SK-N-SH (cell line): ENCODE measurements at regions not wholly inside any gene's neighbourhood (a gene's known extent, or its start where the extent isn't known, plus 50 kb on each side); places are given as distances from the start of the nearest gene placed in this dataset.

Experiments
- CTCF ChIA-PET: fragments of 300-600, 350-600 bp; formaldehyde crosslinking; extraction: SDS; loops from one replicate; lab custom pipeline; 2021; lab: Yijun Ruan, JAX
- POLR2A ChIA-PET: fragments of 350-600 bp; sonication (Branson Sonifier 250); formaldehyde crosslinking; extraction: SDS; loops from one replicate; lab custom pipeline; 2020; ENCODE audit warnings: antibody characterized with exemption, inconsistent platforms; lab: Yijun Ruan, JAX
- DNase-seq: peaks from one replicate; pipeline ENCODE4 v3.0.0; 2012
- H2AFZ ChIP-seq: fragments of 200-600 bp; sonication (generic); 2 replicates; pipeline ENCODE4 v1.8.1; 2016; ENCODE audit warnings: antibody characterized with exemption, mild to moderate bottlenecking, low read depth
- H3F3A ChIP-seq: fragments of 200-600 bp; sonication (generic); replicated peaks from 2 replicates; pipeline ENCODE3; 2016; ENCODE audit warnings: antibody characterized with exemption, mild to moderate bottlenecking; ENCODE audit not compliant: insufficient read depth
- H3K27ac ChIP-seq, 2 experiments: fragments of 200-500 bp in 1 of 2; fragments of 200-600 bp in 1 of 2; sonication (Bioruptor generic) in 1 of 2; sonication (generic), shearing (Covaris generic) in 1 of 2; 2 replicates each; pipeline versions ENCODE4 v1.5.1 to v1.6.1; 2014 to 2016; ENCODE audit warnings: low read depth in 2 of 2, inconsistent platforms in 1 of 2, low read length in 1 of 2, mild to moderate bottlenecking in 1 of 2, mixed read lengths in 1 of 2
- H3K27me3 ChIP-seq: fragments of 200-600 bp; sonication (generic), shearing (Covaris generic); 2 replicates; pipeline ENCODE4 v1.6.1; 2016; ENCODE audit warnings: mixed run types; ENCODE audit not compliant: insufficient read depth
- H3K36me3 ChIP-seq, 2 experiments: fragments of 200-500 bp in 1 of 2; fragments of 200-600 bp in 1 of 2; sonication (Bioruptor generic) in 1 of 2; sonication (generic) in 1 of 2; replicated peaks in 1 of 2; 2 replicates each; pipeline versions ENCODE3 to v1.5.1; 2014 to 2016; ENCODE audit warnings: low read length in 1 of 2, mild to moderate bottlenecking in 1 of 2; ENCODE audit not compliant: insufficient read depth in 2 of 2, control insufficient read depth in 1 of 2
- H3K4me1 ChIP-seq, 2 experiments: fragments of 200-500 bp in 1 of 2; fragments of 200-600 bp in 1 of 2; sonication (Bioruptor generic) in 1 of 2; sonication (generic), shearing (Covaris generic) in 1 of 2; 2 replicates each; pipeline versions ENCODE4 v1.5.1 to v1.6.1; 2014 to 2016; ENCODE audit warnings: low read depth in 1 of 2, low read length in 1 of 2, mixed run types in 1 of 2; ENCODE audit not compliant: insufficient read depth in 2 of 2, control insufficient read depth in 1 of 2
- H3K4me2 ChIP-seq: fragments of 200-600 bp; sonication (generic), shearing (Covaris generic); 2 replicates; pipeline ENCODE4 v1.6.1; 2017; ENCODE audit warnings: mixed run types
- H3K4me3 ChIP-seq, 2 experiments: fragments of 200-500 bp in 1 of 2; fragments of 200-600 bp in 1 of 2; sonication (Bioruptor generic) in 1 of 2; sonication (generic), shearing (Covaris generic) in 1 of 2; 2 replicates each; pipeline versions ENCODE4 v1.5.1 to v1.8.1; 2014 to 2016; ENCODE audit warnings: low read depth in 2 of 2, inconsistent platforms in 1 of 2, low read length in 1 of 2, mild to moderate bottlenecking in 1 of 2, mixed read lengths in 1 of 2, moderate library complexity in 1 of 2
- H3K79me2 ChIP-seq: fragments of 200-600 bp; sonication (generic); 2 replicates; pipeline ENCODE4 v1.8.1; 2017; ENCODE audit warnings: mild to moderate bottlenecking; ENCODE audit not compliant: insufficient read depth
- H3K9ac ChIP-seq: fragments of 200-600 bp; sonication (generic); 2 replicates; pipeline ENCODE4 v1.6.1; 2017; ENCODE audit warnings: mixed run types
- H3K9me2 ChIP-seq: fragments of 200-600 bp; sonication (generic); 2 replicates; pipeline ENCODE4 v1.6.1; 2017; ENCODE audit warnings: mixed run types
- H3K9me3 ChIP-seq: fragments of 200-600 bp; sonication (generic); 2 replicates; pipeline ENCODE4 v1.6.1; 2017; ENCODE audit warnings: mixed run types, mild to moderate bottlenecking, moderate library complexity
- H4K20me1 ChIP-seq: fragments of 200-600 bp; sonication (generic); 2 replicates; pipeline ENCODE4 v1.6.1; 2017; ENCODE audit warnings: mild to moderate bottlenecking, mixed run types; ENCODE audit not compliant: insufficient read depth
- CHD2 ChIP-seq: fragments of 150-350 bp; IDR thresholded peaks from 2 replicates; pipeline ENCODE4 v1.6.1; 2018; ENCODE audit warnings: low read length; ENCODE audit not compliant: partially characterized antibody
- EP300 ChIP-seq, 2 experiments: IDR thresholded peaks; 2 replicates each; pipeline versions ENCODE4 v1.4.0 to v1.6.1; 2012; ENCODE audit warnings: borderline replicate concordance in 1 of 2, low read depth in 1 of 2, low read length in 1 of 2
- GABPA ChIP-seq: IDR thresholded peaks from 2 replicates; pipeline ENCODE4 v1.4.0; 2012; ENCODE audit warnings: low read depth, mild to moderate bottlenecking
- JUND ChIP-seq: IDR thresholded peaks from 2 replicates; pipeline ENCODE4 v1.4.0; 2012
- NRF1 ChIP-seq: IDR thresholded peaks from 2 replicates; pipeline ENCODE4 v1.6.1; 2012; ENCODE audit warnings: low read depth, mild to moderate bottlenecking, low read length
- POLR2AphosphoS5 ChIP-seq: IDR thresholded peaks from 2 replicates; pipeline ENCODE4 v1.6.1; 2012; ENCODE audit warnings: low read depth, low read length
- RAD21 ChIP-seq: IDR thresholded peaks from 2 replicates; pipeline ENCODE4 v1.6.1; 2012; ENCODE audit warnings: mild to moderate bottlenecking, low read length
- RCOR1 ChIP-seq: fragments of 150-350 bp; IDR thresholded peaks from 2 replicates; pipeline ENCODE4 v1.6.1; 2017; ENCODE audit warnings: antibody characterized with exemption, low read length
- RXRA ChIP-seq: IDR thresholded peaks from 2 replicates; pipeline ENCODE4 v1.4.0; 2012; ENCODE audit warnings: low read depth, mild to moderate bottlenecking, borderline replicate concordance
- SIN3A ChIP-seq: IDR thresholded peaks from 2 replicates; pipeline ENCODE4 v1.6.1; 2012; ENCODE audit warnings: low read depth, mild to moderate bottlenecking, low read length, moderate library complexity, borderline replicate concordance
- TAF1 ChIP-seq: IDR thresholded peaks from 2 replicates; pipeline ENCODE4 v1.6.1; 2012; ENCODE audit warnings: low read depth, mild to moderate bottlenecking, low read length, moderate library complexity, borderline replicate concordance
- TEAD4 ChIP-seq: IDR thresholded peaks from 2 replicates; pipeline ENCODE4 v1.4.0; 2012; ENCODE audit warnings: mild to moderate bottlenecking, borderline replicate concordance; ENCODE audit not compliant: insufficient read depth
- USF2 ChIP-seq: fragments of 150-350 bp; IDR thresholded peaks from 2 replicates; pipeline ENCODE4 v1.6.1; 2017; ENCODE audit warnings: antibody characterized with exemption, low read length, low read depth, borderline replicate concordance
- YY1 ChIP-seq: IDR thresholded peaks from 2 replicates; pipeline ENCODE4 v1.4.0; 2012; ENCODE audit warnings: low read depth, mild to moderate bottlenecking
- WGBS: methylation state at CpG from one replicate; pipeline ENCODE4 v1.1.6; 2017; ENCODE audit warnings: low lambda C conversion rate; 5-methylcytosine and 5-hydroxymethylcytosine counted together
- TF ChIP-seq, protein P1 (sequence below): fragments of 200-600 bp; sonication (generic); IDR thresholded peaks from 2 replicates; pipeline ENCODE4 v1.6.1; 2017; ENCODE audit warnings: antibody characterized with exemption, mild to moderate bottlenecking, moderate library complexity
- TF ChIP-seq, protein P2 (sequence below): fragments of 150-350 bp; IDR thresholded peaks from 2 replicates; pipeline ENCODE4 v1.6.1; 2016; ENCODE audit warnings: mild to moderate bottlenecking, low read depth, low read length
- TF ChIP-seq, protein P3 (sequence below): IDR thresholded peaks from 2 replicates; pipeline ENCODE4 v1.4.0; 2012; ENCODE audit warnings: low read depth, borderline replicate concordance
- TF ChIP-seq, protein P4 (sequence below): IDR thresholded peaks from 2 replicates; pipeline ENCODE4; 2012

- H4K20me1 ChIP-seq = no peaks in the 10 kb centered on the region
- ChIA-PET POLR2A (no interaction called here), CTCF (no interaction called here)
- TF ChIP-seq YY1 = no peak
- TF ChIP-seq RAD21 = peak; percentile 31; the same call in 1 of the 2 replicates
- TF ChIP-seq, protein P1, sequence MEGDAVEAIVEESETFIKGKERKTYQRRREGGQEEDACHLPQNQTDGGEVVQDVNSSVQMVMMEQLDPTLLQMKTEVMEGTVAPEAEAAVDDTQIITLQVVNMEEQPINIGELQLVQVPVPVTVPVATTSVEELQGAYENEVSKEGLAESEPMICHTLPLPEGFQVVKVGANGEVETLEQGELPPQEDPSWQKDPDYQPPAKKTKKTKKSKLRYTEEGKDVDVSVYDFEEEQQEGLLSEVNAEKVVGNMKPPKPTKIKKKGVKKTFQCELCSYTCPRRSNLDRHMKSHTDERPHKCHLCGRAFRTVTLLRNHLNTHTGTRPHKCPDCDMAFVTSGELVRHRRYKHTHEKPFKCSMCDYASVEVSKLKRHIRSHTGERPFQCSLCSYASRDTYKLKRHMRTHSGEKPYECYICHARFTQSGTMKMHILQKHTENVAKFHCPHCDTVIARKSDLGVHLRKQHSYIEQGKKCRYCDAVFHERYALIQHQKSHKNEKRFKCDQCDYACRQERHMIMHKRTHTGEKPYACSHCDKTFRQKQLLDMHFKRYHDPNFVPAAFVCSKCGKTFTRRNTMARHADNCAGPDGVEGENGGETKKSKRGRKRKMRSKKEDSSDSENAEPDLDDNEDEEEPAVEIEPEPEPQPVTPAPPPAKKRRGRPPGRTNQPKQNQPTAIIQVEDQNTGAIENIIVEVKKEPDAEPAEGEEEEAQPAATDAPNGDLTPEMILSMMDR = peak; percentile 23; the same call in 1 of the 2 replicates
- TF ChIP-seq RXRA = no peak
- no peak overlapping the region for H3K9ac ChIP-seq
- no peak overlapping the region for H3K27ac ChIP-seq
- no peaks in the 10 kb centered on the region for H3K27me3 ChIP-seq
- peak; percentile 15 for DNase-seq
- no peaks in the 10 kb centered on the region for H3K36me3 ChIP-seq
- no peak overlapping the region for H3K4me3 ChIP-seq
- H3F3A ChIP-seq = no peaks in the 10 kb centered on the region
- no peaks in the 10 kb centered on the region for H3K9me3 ChIP-seq
- H3K4me2 ChIP-seq = no peak overlapping the region
- no peaks in the 10 kb centered on the region for H3K9me2 ChIP-seq
- H3K4me1 ChIP-seq = no peaks in the 10 kb centered on the region; a peak in 2 of 4 replicates
- WGBS = 85% methylated on average over 6 of the region's 6 CpGs
- H2AFZ ChIP-seq = peak overlapping the region; percentile 51; the same call in 1 of the 2 replicates
- H3K79me2 ChIP-seq = no peaks in the 10 kb centered on the region
Measured at GRCh38 chr6:140105857-140106256, 731.4 kb upstream of the CITED2 start.

DNA sequence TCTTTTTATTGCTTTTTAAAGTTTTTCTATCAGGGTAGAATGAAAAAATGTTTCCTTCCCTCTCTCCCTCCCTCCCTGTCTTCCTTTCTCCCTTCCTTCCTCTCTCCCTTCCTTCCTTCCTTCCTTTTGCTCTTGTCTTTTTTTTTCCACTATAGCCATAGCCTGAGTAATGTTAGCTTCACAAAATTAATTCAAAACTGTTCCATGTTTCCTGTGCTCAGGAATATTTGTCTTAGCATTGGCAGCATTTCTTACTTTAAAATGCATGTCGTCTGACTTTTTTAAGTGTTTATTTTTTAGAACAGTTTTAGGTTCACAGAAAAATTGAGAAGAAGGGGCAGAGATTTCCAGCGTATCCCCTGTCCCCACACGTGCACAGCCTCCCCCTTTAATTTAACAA, 730.8 kb upstream of the CITED2 start:
- Histone ChIP-seq H3K9me2 (no peaks in the 10 kb centered on the region), H3K27ac (no peak overlapping the region), H3F3A (no peaks in the 10 kb centered on the region), H3K4me2 (no peak overlapping the region), H3K4me1 (no peaks in the 10 kb centered on the region; a peak in 2 of 4 replicates), H3K9ac (no peak overlapping the region), H3K27me3 (no peaks in the 10 kb centered on the region), H3K9me3 (no peaks in the 10 kb centered on the region), H4K20me1 (no peaks in the 10 kb centered on the region), H3K36me3 (no peaks in the 10 kb centered on the region), H2AFZ (peak overlapping the region; percentile 29; the same call in 1 of the 2 replicates), H3K4me3 (no peak overlapping the region), H3K79me2 (no peaks in the 10 kb centered on the region)
- POLR2A ChIA-PET = no interaction called here
- 93% methylated on average over 3 of the region's 3 CpGs for WGBS
- CTCF ChIA-PET = no interaction called here
- no peak for DNase-seq
- TF ChIP-seq SIN3A (no peak), RCOR1 (no peak), EP300 (IDR thresholded peaks at IDR 0.05; ENCODE audit: borderline replicate concordance in 1 of 2, low read depth in 1 of 2, low read length in 1 of 2) (no peak), POLR2AphosphoS5 (no peak), RXRA (no peak), NRF1 (no peak), TAF1 (no peak), GABPA (no peak), YY1 (no peak), TEAD4 (no peak), JUND (no peak), CHD2 (no peak), USF2 (no peak)
- TF ChIP-seq, protein P2, sequence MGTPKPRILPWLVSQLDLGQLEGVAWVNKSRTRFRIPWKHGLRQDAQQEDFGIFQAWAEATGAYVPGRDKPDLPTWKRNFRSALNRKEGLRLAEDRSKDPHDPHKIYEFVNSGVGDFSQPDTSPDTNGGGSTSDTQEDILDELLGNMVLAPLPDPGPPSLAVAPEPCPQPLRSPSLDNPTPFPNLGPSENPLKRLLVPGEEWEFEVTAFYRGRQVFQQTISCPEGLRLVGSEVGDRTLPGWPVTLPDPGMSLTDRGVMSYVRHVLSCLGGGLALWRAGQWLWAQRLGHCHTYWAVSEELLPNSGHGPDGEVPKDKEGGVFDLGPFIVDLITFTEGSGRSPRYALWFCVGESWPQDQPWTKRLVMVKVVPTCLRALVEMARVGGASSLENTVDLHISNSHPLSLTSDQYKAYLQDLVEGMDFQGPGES = no peak
- TF ChIP-seq, protein P3, sequence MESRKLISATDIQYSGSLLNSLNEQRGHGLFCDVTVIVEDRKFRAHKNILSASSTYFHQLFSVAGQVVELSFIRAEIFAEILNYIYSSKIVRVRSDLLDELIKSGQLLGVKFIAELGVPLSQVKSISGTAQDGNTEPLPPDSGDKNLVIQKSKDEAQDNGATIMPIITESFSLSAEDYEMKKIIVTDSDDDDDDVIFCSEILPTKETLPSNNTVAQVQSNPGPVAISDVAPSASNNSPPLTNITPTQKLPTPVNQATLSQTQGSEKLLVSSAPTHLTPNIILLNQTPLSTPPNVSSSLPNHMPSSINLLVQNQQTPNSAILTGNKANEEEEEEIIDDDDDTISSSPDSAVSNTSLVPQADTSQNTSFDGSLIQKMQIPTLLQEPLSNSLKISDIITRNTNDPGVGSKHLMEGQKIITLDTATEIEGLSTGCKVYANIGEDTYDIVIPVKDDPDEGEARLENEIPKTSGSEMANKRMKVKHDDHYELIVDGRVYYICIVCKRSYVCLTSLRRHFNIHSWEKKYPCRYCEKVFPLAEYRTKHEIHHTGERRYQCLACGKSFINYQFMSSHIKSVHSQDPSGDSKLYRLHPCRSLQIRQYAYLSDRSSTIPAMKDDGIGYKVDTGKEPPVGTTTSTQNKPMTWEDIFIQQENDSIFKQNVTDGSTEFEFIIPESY = no peak
- TF ChIP-seq, protein P4, sequence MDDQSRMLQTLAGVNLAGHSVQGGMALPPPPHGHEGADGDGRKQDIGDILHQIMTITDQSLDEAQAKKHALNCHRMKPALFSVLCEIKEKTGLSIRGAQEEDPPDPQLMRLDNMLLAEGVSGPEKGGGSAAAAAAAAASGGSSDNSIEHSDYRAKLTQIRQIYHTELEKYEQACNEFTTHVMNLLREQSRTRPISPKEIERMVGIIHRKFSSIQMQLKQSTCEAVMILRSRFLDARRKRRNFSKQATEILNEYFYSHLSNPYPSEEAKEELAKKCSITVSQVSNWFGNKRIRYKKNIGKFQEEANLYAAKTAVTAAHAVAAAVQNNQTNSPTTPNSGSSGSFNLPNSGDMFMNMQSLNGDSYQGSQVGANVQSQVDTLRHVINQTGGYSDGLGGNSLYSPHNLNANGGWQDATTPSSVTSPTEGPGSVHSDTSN = no peak
